ENCODE measurements at regions not wholly inside any gene's neighbourhood (a gene's known extent, or its start where the extent isn't known, plus 50 kb on each side); places are given as distances from the start of the nearest gene placed in this dataset.
A peak's percentile ranks its signal among the peaks of the same experiment; 100 is the strongest.

GRCh38 chr2:221103930-221104329, 468.2 kb downstream of the EPHA4 start:
- POLR2A ChIA-PET: no interaction called here
- no peak overlapping the region for H3K4me3 ChIP-seq (ENCODE audit: low read depth, low read length)
- H3K27ac ChIP-seq (ENCODE audit: extremely low read depth, low read depth, low read length): no peak overlapping the region
- CTCF ChIA-PET: interaction anchor here (0.7 kb wide), 1 partner anchor 295 kb away, joined by 4 read pairs; no protein-coding TSS in a partner anchor
- H3K36me3 ChIP-seq (ENCODE audit: control insufficient read depth in 2 of 2, insufficient read depth in 1 of 2, low read length in 2 of 2): no peaks in the 10 kb centered on the region
- no peaks in the 10 kb centered on the region for H3K4me1 ChIP-seq (ENCODE audit: control insufficient read depth, insufficient read depth, low read length)
- TF ChIP-seq ZNF148 (tag by site-specific recombination; IDR thresholded peaks at IDR 0.05; ENCODE audit: borderline replicate concordance) (no peak), ZIC2 (tag by site-specific recombination; IDR thresholded peaks at IDR 0.05) (peak; percentile 46)
- no peaks in the 10 kb centered on the region for H3K9me3 ChIP-seq (ENCODE audit: control insufficient read depth, insufficient read depth, low read depth, low read length)

GRCh38 chr2:221104361-221104811, 467.7 kb downstream of the EPHA4 start:
- TF ChIP-seq ZNF211 (tag by site-specific recombination; IDR thresholded peaks at IDR 0.05; ENCODE audit: low read depth): no peak
- TF ChIP-seq ZFHX2 (tag by site-specific recombination; conservative IDR thresholded peaks at IDR 0.05): peak; percentile 75
- TF ChIP-seq ZNF133 (tag by site-specific recombination; IDR thresholded peaks at IDR 0.05): no peak
- peak; percentile 69 for TF ChIP-seq EGR2 (tag by site-specific recombination; IDR thresholded peaks at IDR 0.05; ENCODE audit: low read depth)
- TF ChIP-seq ZNF701 (tag by site-specific recombination; IDR thresholded peaks at IDR 0.05): no peak
- no peak for TF ChIP-seq ZBTB26 (tag by site-specific recombination; optimal IDR thresholded peaks at IDR 0.05)
- H3K4me3 ChIP-seq (ENCODE audit: low read depth, low read length): no peak overlapping the region
- H3K4me1 ChIP-seq (ENCODE audit: control insufficient read depth, insufficient read depth, low read length): no peaks in the 10 kb centered on the region
- ChIA-PET CTCF (no interaction called here), POLR2A (no interaction called here)
- no peaks in the 10 kb centered on the region for H3K9me3 ChIP-seq (ENCODE audit: control insufficient read depth, insufficient read depth, low read depth, low read length)
- no peaks in the 10 kb centered on the region for H3K36me3 ChIP-seq (ENCODE audit: control insufficient read depth in 2 of 2, insufficient read depth in 1 of 2, low read length in 2 of 2)
- no peak overlapping the region for H3K27ac ChIP-seq (ENCODE audit: extremely low read depth, low read depth, low read length)

- POLR2A ChIA-PET: no interaction called here
- H3K4me3 ChIP-seq (ENCODE audit: low read depth, low read length): no peak overlapping the region
- CTCF ChIA-PET: no interaction called here
- H3K9me3 ChIP-seq (ENCODE audit: control insufficient read depth, insufficient read depth, low read depth, low read length): no peaks in the 10 kb centered on the region
- no peaks in the 10 kb centered on the region for H3K4me1 ChIP-seq (ENCODE audit: control insufficient read depth, insufficient read depth, low read length)
- no peak overlapping the region for H3K27ac ChIP-seq (ENCODE audit: extremely low read depth, low read depth, low read length)
- no peaks in the 10 kb centered on the region for H3K36me3 ChIP-seq (ENCODE audit: control insufficient read depth in 2 of 2, insufficient read depth in 1 of 2, low read length in 2 of 2)
- TF ChIP-seq ZNF585B (tag by site-specific recombination; IDR thresholded peaks at IDR 0.05): no peak
- no peak for TF ChIP-seq MZF1 (tag by site-specific recombination; IDR thresholded peaks at IDR 0.05; ENCODE audit: borderline replicate concordance)
- no peak for TF ChIP-seq ZNF707 (tag by site-specific recombination; IDR thresholded peaks at IDR 0.05)
- TF ChIP-seq BCL6B (tag by site-specific recombination; IDR thresholded peaks at IDR 0.05): no peak
- no peak for TF ChIP-seq HIC1 (tag by site-specific recombination; IDR thresholded peaks at IDR 0.05)
- TF ChIP-seq PRDM10 (tag by site-specific recombination; IDR thresholded peaks at IDR 0.05): no peak
- no peak for TF ChIP-seq ZNF18 (tag by site-specific recombination; IDR thresholded peaks at IDR 0.05)
- TF ChIP-seq ZNF514 (tag by site-specific recombination; IDR thresholded peaks at IDR 0.05): no peak
Measured at GRCh38 chr2:221106241-221106640, 465.9 kb downstream of the EPHA4 start.
